Epithelial cell of esophagus (primary cell): ENCODE measurements at regions not wholly inside any gene's neighbourhood (a gene's known extent, or its start where the extent isn't known, plus 50 kb on each side); places are given as distances from the start of the nearest gene placed in this dataset.

ENCODE experiments used
- DNase-seq: peaks from one replicate; pipeline ENCODE4 v3.0.0; 2010; ENCODE audit warnings: low read depth
- H3K4me3 ChIP-seq: 2 replicates; pipeline ENCODE4 v1.5.1; 2011; ENCODE audit warnings: mild to moderate bottlenecking, low read length, control low read depth
- TF ChIP-seq, protein P1 (sequence below): IDR thresholded peaks from 2 replicates; pipeline ENCODE4 v1.5.1; 2011; ENCODE audit warnings: low read depth, mild to moderate bottlenecking, low read length, control low read depth, inconsistent platforms; ENCODE audit not compliant: insufficient read depth; ENCODE audit errors: missing control alignments

DNA sequence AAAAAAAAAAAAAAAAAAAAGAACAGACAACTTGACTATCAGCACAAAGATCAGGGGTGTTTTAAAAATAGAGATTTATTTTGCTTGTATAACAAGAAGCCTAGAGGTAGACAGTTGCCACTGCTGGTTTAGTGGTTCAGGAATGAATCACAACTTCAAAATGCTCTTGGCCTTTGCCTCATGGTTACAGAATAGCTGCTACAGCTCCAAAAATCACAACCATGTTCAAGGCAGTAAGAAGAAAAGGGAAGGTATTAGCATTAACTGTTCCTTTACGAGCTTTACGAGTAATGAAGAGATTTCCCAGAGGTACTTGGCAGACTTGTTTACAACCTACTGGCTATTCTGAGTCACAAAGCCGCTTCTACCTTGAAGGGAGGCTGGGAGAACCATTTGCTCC is 52.5 kb upstream of the PPM1J start:
- TF ChIP-seq, protein P1, sequence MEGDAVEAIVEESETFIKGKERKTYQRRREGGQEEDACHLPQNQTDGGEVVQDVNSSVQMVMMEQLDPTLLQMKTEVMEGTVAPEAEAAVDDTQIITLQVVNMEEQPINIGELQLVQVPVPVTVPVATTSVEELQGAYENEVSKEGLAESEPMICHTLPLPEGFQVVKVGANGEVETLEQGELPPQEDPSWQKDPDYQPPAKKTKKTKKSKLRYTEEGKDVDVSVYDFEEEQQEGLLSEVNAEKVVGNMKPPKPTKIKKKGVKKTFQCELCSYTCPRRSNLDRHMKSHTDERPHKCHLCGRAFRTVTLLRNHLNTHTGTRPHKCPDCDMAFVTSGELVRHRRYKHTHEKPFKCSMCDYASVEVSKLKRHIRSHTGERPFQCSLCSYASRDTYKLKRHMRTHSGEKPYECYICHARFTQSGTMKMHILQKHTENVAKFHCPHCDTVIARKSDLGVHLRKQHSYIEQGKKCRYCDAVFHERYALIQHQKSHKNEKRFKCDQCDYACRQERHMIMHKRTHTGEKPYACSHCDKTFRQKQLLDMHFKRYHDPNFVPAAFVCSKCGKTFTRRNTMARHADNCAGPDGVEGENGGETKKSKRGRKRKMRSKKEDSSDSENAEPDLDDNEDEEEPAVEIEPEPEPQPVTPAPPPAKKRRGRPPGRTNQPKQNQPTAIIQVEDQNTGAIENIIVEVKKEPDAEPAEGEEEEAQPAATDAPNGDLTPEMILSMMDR: no peak
- no peak overlapping the region for H3K4me3 ChIP-seq
- DNase-seq: no peak
